Testis (tissue), 2 donors: ENCODE measurements at regions not wholly inside any gene's neighbourhood (a gene's known extent, or its start where the extent isn't known, plus 50 kb on each side); places are given as distances from the start of the nearest gene placed in this dataset.

Experiments
- DNase-seq: peaks from one replicate; pipeline ENCODE4 v3.0.0-alpha.2; 2019
- H3K27ac ChIP-seq, 2 donors: fragments of 200-600 bp; sonication (generic); one replicate each; pipeline ENCODE4 v1.5.1; 2019
- H3K27me3 ChIP-seq: fragments of 200-600 bp; sonication (generic); one replicate; pipeline ENCODE4 v1.5.1; 2019
- H3K36me3 ChIP-seq: fragments of 200-600 bp; sonication (generic); one replicate; pipeline ENCODE4 v1.5.1; 2017; ENCODE audit warnings: low read depth; ENCODE audit errors: missing control alignments
- H3K4me1 ChIP-seq: fragments of 200-600 bp; sonication (generic); one replicate; pipeline ENCODE4 v1.5.1; 2019
- H3K4me3 ChIP-seq, 2 donors: fragments of 200-600 bp; sonication (generic); one replicate each; pipeline ENCODE4 v1.5.1; 2017 to 2019
- H3K9me3 ChIP-seq: fragments of 200-600 bp; sonication (generic); one replicate; pipeline ENCODE4 v1.5.1; 2017
- CTCF ChIP-seq, 3 experiments: fragments of 450-650 bp in 2 of 3; fragments of 200-600 bp in 1 of 3; sonication (generic) in 1 of 3; IDR thresholded peaks; one replicate each; pipeline ENCODE4 v1.5.1; 2016 to 2019; ENCODE audit warnings: antibody characterized with exemption in 3 of 3, mild to moderate bottlenecking in 2 of 3, moderate library complexity in 1 of 3
- POLR2A ChIP-seq: fragments of 450-650 bp; IDR thresholded peaks from one replicate; pipeline ENCODE4 v1.6.1; 2017; ENCODE audit warnings: antibody characterized with exemption, mild to moderate bottlenecking, moderate library complexity
- WGBS, 2 donors: methylation state at CpG; one replicate each; pipeline ENCODE4 v1.1.5; 2018; 5-methylcytosine and 5-hydroxymethylcytosine counted together
- intact Hi-C: fragments of 100-400 bp; cut with DNase I; formaldehyde crosslinking; loops from one replicate; pipeline ENCODE4 v1.15.1; 2023; ENCODE audit warnings: low total_unique reads
- small RNA-seq, 2 donors: library from RNA; depleted of rRNA; stranded (forward); fragments of <200 nt; gene quantifications; one replicate each; pipeline ENCODE3, GENCODE V24; 2016

GRCh38 chr2:9789371-9789770 lies 53.9 kb upstream of the TAF1B start:
- 91 to 98% methylated on average over 8 to 10 of the region's 10 CpGs for WGBS, 2 donors
- no peak for DNase-seq
- H3K4me3 ChIP-seq: no peak overlapping the region
- no peaks in the 10 kb centered on the region for H3K9me3 ChIP-seq
- no peaks in the 10 kb centered on the region for H3K4me1 ChIP-seq
- no peaks in the 10 kb centered on the region for H3K27me3 ChIP-seq
- intact Hi-C loops: no loop called here
- H3K36me3 ChIP-seq: no peaks in the 10 kb centered on the region
- TF ChIP-seq POLR2A: no peak
- no peak for TF ChIP-seq CTCF (IDR thresholded peaks at IDR 0.05)
- no peak overlapping the region for H3K27ac ChIP-seq

GRCh38 chr2:9790702-9791225 lies 52.5 kb upstream of the TAF1B start:
- Histone ChIP-seq H3K27me3 (no peaks in the 10 kb centered on the region), H3K4me1 (no peaks in the 10 kb centered on the region), H3K9me3 (no peaks in the 10 kb centered on the region), H3K36me3 (no peaks in the 10 kb centered on the region), H3K4me3 (no peak overlapping the region), H3K27ac (no peak overlapping the region)
- TF ChIP-seq POLR2A (no peak), CTCF (IDR thresholded peaks at IDR 0.05) (no peak)
- intact Hi-C loops: no loop called here
- no peak for DNase-seq
- WGBS, 2 donors: 88 to 92% methylated on average over 7 to 8 of the region's 8 CpGs

GRCh38 chr2:9791711-9792110 lies 51.6 kb upstream of the TAF1B start:
- 59 to 71% methylated on average over 4 of the region's 4 CpGs for WGBS, 2 donors
- Histone ChIP-seq H3K27ac (no peak overlapping the region), H3K36me3 (no peaks in the 10 kb centered on the region), H3K27me3 (no peaks in the 10 kb centered on the region), H3K4me1 (no peaks in the 10 kb centered on the region), H3K9me3 (no peaks in the 10 kb centered on the region), H3K4me3 (no peak overlapping the region)
- DNase-seq: no peak
- intact Hi-C loops: no loop called here
- TF ChIP-seq POLR2A: no peak
- TF ChIP-seq CTCF (IDR thresholded peaks at IDR 0.05): no peak

GRCh38 chr2:9793156-9793917 lies 49.9 kb upstream of the TAF1B start:
- Histone ChIP-seq H3K27me3 (no peaks in the 10 kb centered on the region), H3K4me1 (no peaks in the 10 kb centered on the region), H3K4me3 (no peak overlapping the region), H3K36me3 (no peaks in the 10 kb centered on the region), H3K27ac (no peak overlapping the region), H3K9me3 (no peaks in the 10 kb centered on the region)
- intact Hi-C loops: no loop called here
- TF ChIP-seq POLR2A (no peak), CTCF (IDR thresholded peaks at IDR 0.05) (no peak)
- 80 to 86% methylated on average over 11 to 13 of the region's 13 CpGs for WGBS, 2 donors
- DNase-seq: no peak

Small RNAs in the stretch of these regions (small RNA-seq; reads per million reads assigned to genes)
- gene AC082651.2 (0 reads per million in 2 donors), gene RNU4-73P (0 reads per million in 2 donors)
